HG03045 (cell line): ENCODE measurements at regions not wholly inside any gene's neighbourhood (a gene's known extent, or its start where the extent isn't known, plus 50 kb on each side); places are given as distances from the start of the nearest gene placed in this dataset.
"Not testable (repeated sequence)": the region's sequence is repeated elsewhere in the genome, so short reads cannot be mapped to it uniquely, and the experiment has no call there.

ENCODE experiments used
- ATAC-seq: cut with Tn5 transposase; IDR thresholded peaks from one replicate; pipeline ENCODE4 v1.9.1; 2021; ENCODE audit warnings: mild to moderate bottlenecking, moderate library complexity; ENCODE audit not compliant: unreplicated experiment

- no peak for ATAC-seq
Observed at GRCh38 chr13:40345149-40345514, 321.3 kb downstream of the FOXO1 start.

- ATAC-seq, result no peak
Observed at GRCh38 chr13:40345654-40346372, 320.6 kb downstream of the FOXO1 start.

- no peak for ATAC-seq
Observed at GRCh38 chr13:40346592-40346991, 319.8 kb downstream of the FOXO1 start.

GRCh38 chr13:40348096-40348679 is 318.3 kb downstream of the FOXO1 start:
- no peak for ATAC-seq

GRCh38 chr13:40350283-40350992 is 316.0 kb downstream of the FOXO1 start:
- ATAC-seq, result no peak

- ATAC-seq, result no peak
Observed at GRCh38 chr13:40351537-40352379, 314.7 kb downstream of the FOXO1 start.

- ATAC-seq, result no peak
Observed at GRCh38 chr13:40352380-40352778, 314.1 kb downstream of the FOXO1 start.

GRCh38 chr13:40352802-40353562 is 313.5 kb downstream of the FOXO1 start:
- ATAC-seq, result no peak

- ATAC-seq, result no peak
Observed at GRCh38 chr13:40355126-40355724, 311.2 kb downstream of the FOXO1 start.

GRCh38 chr13:40356011-40356410 is 310.4 kb downstream of the FOXO1 start:
- ATAC-seq, result no peak

- ATAC-seq, result not testable (repeated sequence)
Observed at GRCh38 chr13:40356458-40356857, 310.0 kb downstream of the FOXO1 start.

- no peak for ATAC-seq
Observed at GRCh38 chr13:40362502-40362901, 303.9 kb downstream of the FOXO1 start.

GRCh38 chr13:40363653-40364052 is 302.8 kb downstream of the FOXO1 start:
- ATAC-seq, result no peak

- no peak for ATAC-seq
Observed at GRCh38 chr13:40366119-40366518, 300.3 kb downstream of the FOXO1 start.

- no peak for ATAC-seq
Observed at GRCh38 chr13:40368127-40368891, 298.1 kb downstream of the FOXO1 start.

GRCh38 chr13:40370661-40371060 is 295.8 kb downstream of the FOXO1 start:
- ATAC-seq, result no peak

- no peak for ATAC-seq
Observed at GRCh38 chr13:40371531-40372125, 294.8 kb downstream of the FOXO1 start.

GRCh38 chr13:40373608-40374007 is 292.8 kb downstream of the FOXO1 start:
- not testable (repeated sequence) for ATAC-seq
